Central memory CD8-positive, alpha-beta T cell (primary cell): ENCODE measurements at regions not wholly inside any gene's neighbourhood (a gene's known extent, or its start where the extent isn't known, plus 50 kb on each side); places are given as distances from the start of the nearest gene placed in this dataset.

ENCODE experiments used
- ATAC-seq: fragments of 150-1000 bp; cut with Tn5 transposase; replicated peaks from 2 replicates; pipeline ENCODE4 v1.10.0; 2022; ENCODE audit warnings: mild to moderate bottlenecking, moderate FRiP score, moderate number of reproducible peaks; ENCODE audit not compliant: poor library complexity, severe bottlenecking; ENCODE audit errors: extremely low read depth
- DNase-seq, 2 donors: peaks; one replicate each; pipeline ENCODE4 v3.0.0; 2021; ENCODE audit warnings: low spot score in 2 of 2
- H3K27ac Mint-ChIP-seq: one replicate; pipeline ENCODE4 v1.8.0; 2022; ENCODE audit warnings: low read depth, mild to moderate bottlenecking, moderate library complexity, mixed read lengths
- H3K27me3 Mint-ChIP-seq: one replicate; pipeline ENCODE4 v1.8.0; 2022; ENCODE audit warnings: mixed read lengths
- H3K36me3 Mint-ChIP-seq: one replicate; pipeline ENCODE4 v1.8.0; 2022; ENCODE audit warnings: mild to moderate bottlenecking, moderate library complexity, mixed read lengths; ENCODE audit not compliant: insufficient read depth
- H3K4me1 Mint-ChIP-seq: one replicate; pipeline ENCODE4 v1.8.0; 2022; ENCODE audit warnings: mixed read lengths
- H3K4me3 Mint-ChIP-seq: one replicate; pipeline ENCODE4 v1.8.0; 2022; ENCODE audit warnings: mild to moderate bottlenecking, moderate library complexity, mixed read lengths
- H3K9me3 Mint-ChIP-seq: one replicate; pipeline ENCODE4 v1.8.0; 2022; ENCODE audit warnings: mixed read lengths

GRCh38 chr3:95462161-95462560 lies 1352.2 kb upstream of the EPHA6 start:
- no peak for ATAC-seq
- Mint-ChIP-seq H3K36me3 (no peaks in the 10 kb centered on the region), H3K27me3 (no peaks in the 10 kb centered on the region), H3K9me3 (peaks cover 8% of the 10 kb centered on the region), H3K4me3 (no peak overlapping the region), H3K4me1 (no peaks in the 10 kb centered on the region), H3K27ac (no peak overlapping the region)
- DNase-seq: no peak

GRCh38 chr3:95464346-95464745 lies 1350.0 kb upstream of the EPHA6 start:
- no peak overlapping the region for H3K27ac Mint-ChIP-seq
- H3K9me3 Mint-ChIP-seq: peaks cover 16% of the 10 kb centered on the region
- no peaks in the 10 kb centered on the region for H3K36me3 Mint-ChIP-seq
- ATAC-seq (no peak), DNase-seq (no peak)
- H3K4me1 Mint-ChIP-seq: no peaks in the 10 kb centered on the region
- H3K27me3 Mint-ChIP-seq: no peaks in the 10 kb centered on the region
- no peak overlapping the region for H3K4me3 Mint-ChIP-seq

- H3K4me3 Mint-ChIP-seq: no peak overlapping the region
Measured at GRCh38 chr3:95468331-95468730, 1346.1 kb upstream of the EPHA6 start.

GRCh38 chr3:95474338-95474737 lies 1340.1 kb upstream of the EPHA6 start:
- no peak for ATAC-seq
- DNase-seq: no peak
- peaks cover 15% of the 10 kb centered on the region for H3K9me3 Mint-ChIP-seq
- no peak overlapping the region for H3K4me3 Mint-ChIP-seq
- peaks cover under 1% of the 10 kb centered on the region for H3K36me3 Mint-ChIP-seq
- H3K27me3 Mint-ChIP-seq: no peaks in the 10 kb centered on the region
- H3K27ac Mint-ChIP-seq: no peak overlapping the region
- H3K4me1 Mint-ChIP-seq: no peaks in the 10 kb centered on the region

More at GRCh38 chr3:95468331-95468730, 1346.1 kb upstream of the EPHA6 start:
- H3K36me3 Mint-ChIP-seq: no peaks in the 10 kb centered on the region
- DNase-seq (no peak), ATAC-seq (no peak)
- no peaks in the 10 kb centered on the region for H3K4me1 Mint-ChIP-seq
- no peaks in the 10 kb centered on the region for H3K27me3 Mint-ChIP-seq
- H3K9me3 Mint-ChIP-seq: peaks cover 19% of the 10 kb centered on the region
- no peak overlapping the region for H3K27ac Mint-ChIP-seq

GRCh38 chr3:95476534-95476933 lies 1337.9 kb upstream of the EPHA6 start:
- H3K27ac Mint-ChIP-seq: no peak overlapping the region
- H3K9me3 Mint-ChIP-seq: peaks cover 15% of the 10 kb centered on the region
- DNase-seq (no peak), ATAC-seq (no peak)
- no peaks in the 10 kb centered on the region for H3K27me3 Mint-ChIP-seq
- H3K4me3 Mint-ChIP-seq: no peak overlapping the region
- H3K36me3 Mint-ChIP-seq: peaks cover 2% of the 10 kb centered on the region
- no peaks in the 10 kb centered on the region for H3K4me1 Mint-ChIP-seq

- ATAC-seq: no peak
- Mint-ChIP-seq H3K27me3 (no peaks in the 10 kb centered on the region), H3K27ac (no peak overlapping the region), H3K36me3 (no peaks in the 10 kb centered on the region), H3K4me3 (no peak overlapping the region), H3K4me1 (no peaks in the 10 kb centered on the region), H3K9me3 (peaks cover 5% of the 10 kb centered on the region)
- no peak for DNase-seq
Measured at GRCh38 chr3:95506174-95506573, 1308.2 kb upstream of the EPHA6 start.

- H3K9me3 Mint-ChIP-seq: peaks cover 11% of the 10 kb centered on the region
- no peaks in the 10 kb centered on the region for H3K27me3 Mint-ChIP-seq
- H3K4me1 Mint-ChIP-seq: no peaks in the 10 kb centered on the region
- ATAC-seq (no peak), DNase-seq (no peak)
- no peak overlapping the region for H3K27ac Mint-ChIP-seq
- no peak overlapping the region for H3K4me3 Mint-ChIP-seq
- H3K36me3 Mint-ChIP-seq: no peaks in the 10 kb centered on the region
Measured at GRCh38 chr3:95508124-95508523, 1306.3 kb upstream of the EPHA6 start.

GRCh38 chr3:95511828-95512227 lies 1302.6 kb upstream of the EPHA6 start:
- Mint-ChIP-seq H3K9me3 (peaks cover 16% of the 10 kb centered on the region), H3K27me3 (no peaks in the 10 kb centered on the region), H3K36me3 (peaks cover 2% of the 10 kb centered on the region), H3K4me1 (no peaks in the 10 kb centered on the region), H3K4me3 (no peak overlapping the region), H3K27ac (no peak overlapping the region)
- DNase-seq (no peak), ATAC-seq (no peak)

GRCh38 chr3:95514260-95514659 lies 1300.1 kb upstream of the EPHA6 start:
- H3K27ac Mint-ChIP-seq: no peak overlapping the region
- no peak for ATAC-seq
- H3K9me3 Mint-ChIP-seq: peaks cover 14% of the 10 kb centered on the region
- no peak overlapping the region for H3K4me3 Mint-ChIP-seq
- no peaks in the 10 kb centered on the region for H3K27me3 Mint-ChIP-seq
- DNase-seq: no peak
- no peaks in the 10 kb centered on the region for H3K4me1 Mint-ChIP-seq
- H3K36me3 Mint-ChIP-seq: peaks cover 2% of the 10 kb centered on the region

- ATAC-seq (no peak), DNase-seq (no peak)
- Mint-ChIP-seq H3K4me1 (no peaks in the 10 kb centered on the region), H3K4me3 (no peak overlapping the region), H3K27me3 (no peaks in the 10 kb centered on the region), H3K36me3 (no peaks in the 10 kb centered on the region), H3K9me3 (no peaks in the 10 kb centered on the region), H3K27ac (no peak overlapping the region)
Measured at GRCh38 chr3:95521396-95521795, 1293.0 kb upstream of the EPHA6 start.

GRCh38 chr3:95522449-95522848 lies 1291.9 kb upstream of the EPHA6 start:
- no peaks in the 10 kb centered on the region for H3K4me1 Mint-ChIP-seq
- no peaks in the 10 kb centered on the region for H3K9me3 Mint-ChIP-seq
- H3K27me3 Mint-ChIP-seq: no peaks in the 10 kb centered on the region
- DNase-seq: no peak
- no peaks in the 10 kb centered on the region for H3K36me3 Mint-ChIP-seq
- no peak for ATAC-seq
- no peak overlapping the region for H3K4me3 Mint-ChIP-seq
- H3K27ac Mint-ChIP-seq: no peak overlapping the region

GRCh38 chr3:95539950-95540483 lies 1274.4 kb upstream of the EPHA6 start:
- H3K9me3 Mint-ChIP-seq: peaks cover 4% of the 10 kb centered on the region
- H3K27ac Mint-ChIP-seq: no peak overlapping the region
- H3K4me1 Mint-ChIP-seq: no peaks in the 10 kb centered on the region
- no peaks in the 10 kb centered on the region for H3K27me3 Mint-ChIP-seq
- no peak overlapping the region for H3K4me3 Mint-ChIP-seq
- ATAC-seq: no peak
- H3K36me3 Mint-ChIP-seq: no peaks in the 10 kb centered on the region
- no peak for DNase-seq

- Mint-ChIP-seq H3K27ac (no peak overlapping the region), H3K9me3 (peaks cover 7% of the 10 kb centered on the region)
Measured at GRCh38 chr3:95565502-95565901, 1248.9 kb upstream of the EPHA6 start.

GRCh38 chr3:95567346-95567745 lies 1247.0 kb upstream of the EPHA6 start:
- peaks cover 7% of the 10 kb centered on the region for H3K9me3 Mint-ChIP-seq
- no peak overlapping the region for H3K4me3 Mint-ChIP-seq
- DNase-seq: no peak
- H3K4me1 Mint-ChIP-seq: no peaks in the 10 kb centered on the region
- ATAC-seq: no peak
- H3K36me3 Mint-ChIP-seq: no peaks in the 10 kb centered on the region
- no peak overlapping the region for H3K27ac Mint-ChIP-seq
- H3K27me3 Mint-ChIP-seq: no peaks in the 10 kb centered on the region

More at GRCh38 chr3:95565502-95565901, 1248.9 kb upstream of the EPHA6 start:
- no peak for ATAC-seq
- Mint-ChIP-seq H3K4me3 (no peak overlapping the region), H3K36me3 (no peaks in the 10 kb centered on the region), H3K4me1 (no peaks in the 10 kb centered on the region), H3K27me3 (no peaks in the 10 kb centered on the region)
- no peak for DNase-seq
